B cell (primary cell): ENCODE measurements at regions not wholly inside any gene's neighbourhood (a gene's known extent, or its start where the extent isn't known, plus 50 kb on each side); places are given as distances from the start of the nearest gene placed in this dataset.

ENCODE experiments used
- ATAC-seq: fragments of 200-7000 bp; cut with Tn5 transposase; one replicate; pipeline ENCODE4 v1.10.0; 2021; ENCODE audit warnings: low read depth, mild to moderate bottlenecking, moderate number of reproducible peaks, moderate library complexity
- CTCF ChIA-PET: fragments of 350-600 bp; sonication (Branson Sonifier 250); formaldehyde crosslinking; loops from one replicate; lab custom pipeline; 2021; ENCODE audit warnings: antibody characterized with exemption, inconsistent platforms; lab: Charles Lee
- POLR2A ChIA-PET: fragments of 350-600 bp; sonication (Branson Sonifier 250); formaldehyde crosslinking; loops from one replicate; lab custom pipeline; 2021; ENCODE audit warnings: antibody characterized with exemption; lab: Charles Lee
- DNase-seq: peaks from one replicate; pipeline ENCODE4 v3.0.0; 2013
- H2AFZ ChIP-seq: 2 replicates; pipeline ENCODE4 v1.6.1; 2012; ENCODE audit warnings: mild to moderate bottlenecking, low read depth, low read length; ENCODE audit not compliant: insufficient read depth, poor library complexity, severe bottlenecking
- H3K27ac ChIP-seq, 2 donors: 1 replicate in 1 of 2; 2 replicates in 1 of 2; pipeline ENCODE4 v1.5.1; 2012 to 2013; ENCODE audit warnings: low read length in 2 of 2, mild to moderate bottlenecking in 2 of 2, moderate library complexity in 1 of 2
- H3K27me3 ChIP-seq, 4 experiments: fragments of 200-600 bp in 1 of 4; sonication (generic) in 1 of 4; replicated peaks in 1 of 4; 1 replicate in 2 of 4; 2 replicates in 2 of 4; pipeline versions ENCODE4 v1.6.1 to v1.7.0; 2013 to 2016; ENCODE audit warnings: low read length in 3 of 4, mild to moderate bottlenecking in 2 of 4, mixed read lengths in 1 of 4, moderate library complexity in 1 of 4; ENCODE audit not compliant: insufficient read depth in 4 of 4, control insufficient read depth in 3 of 4; ENCODE audit errors: control extremely low read depth in 1 of 4
- H3K36me3 ChIP-seq, 2 experiments: replicated peaks in 1 of 2; 1 replicate in 1 of 2; 2 replicates in 1 of 2; pipeline versions ENCODE4 v1.6.1 to v1.7.1; 2013; ENCODE audit warnings: low read length in 1 of 2; ENCODE audit not compliant: insufficient read depth in 2 of 2, control insufficient read depth in 1 of 2; ENCODE audit errors: control extremely low read depth in 1 of 2, extremely low read depth in 1 of 2
- H3K4me1 ChIP-seq, 2 donors: fragments of 200-600 bp in 1 of 2; sonication (generic) in 1 of 2; 1 replicate in 1 of 2; 2 replicates in 1 of 2; pipeline versions ENCODE4 v1.5.1 to v1.6.1; 2013 to 2017; ENCODE audit warnings: low read length in 2 of 2; ENCODE audit not compliant: control insufficient read depth in 2 of 2, insufficient read depth in 2 of 2
- H3K4me2 ChIP-seq: replicated peaks from 2 replicates; pipeline ENCODE3; 2012; ENCODE audit warnings: mild to moderate bottlenecking, low read depth, low read length; ENCODE audit not compliant: poor library complexity, severe bottlenecking
- H3K4me3 ChIP-seq, 5 experiments: fragments of 200-600 bp in 1 of 5; sonication (generic) in 1 of 5; 1 replicate in 3 of 5; 2 replicates in 2 of 5; pipeline versions ENCODE4 v1.5.1 to v1.7.0; 2011 to 2016; ENCODE audit warnings: low read length in 4 of 5, mild to moderate bottlenecking in 4 of 5, low read depth in 2 of 5, control low read depth in 1 of 5, moderate library complexity in 1 of 5; ENCODE audit not compliant: insufficient read depth in 1 of 5; ENCODE audit errors: control extremely low read depth in 1 of 5, extremely low read depth in 1 of 5
- H3K79me2 ChIP-seq: fragments of 200-600 bp; sonication (generic); one replicate; pipeline ENCODE4 v1.6.0; 2016; ENCODE audit warnings: low read length; ENCODE audit not compliant: control insufficient read depth, insufficient read depth
- H3K9ac ChIP-seq: fragments of 200-600 bp; sonication (generic); 2 replicates; pipeline ENCODE4 v1.6.1; 2017; ENCODE audit warnings: mild to moderate bottlenecking, low read length, moderate library complexity
- H3K9me3 ChIP-seq, 3 donors: one replicate each; pipeline versions ENCODE4 v1.6.1 to v1.7.1; 2013; ENCODE audit warnings: low read length in 2 of 3; ENCODE audit not compliant: control insufficient read depth in 2 of 3, insufficient read depth in 1 of 3; ENCODE audit errors: control extremely low read depth in 1 of 3
- H4K20me1 ChIP-seq: 2 replicates; pipeline ENCODE4 v1.6.0; 2012; ENCODE audit warnings: mild to moderate bottlenecking, low read length; ENCODE audit not compliant: insufficient read depth, control insufficient read depth, poor library complexity, severe bottlenecking
- H3K27ac Mint-ChIP-seq: one replicate; pipeline ENCODE4 v1.8.0; 2021; ENCODE audit warnings: mixed read lengths
- H3K27me3 Mint-ChIP-seq: one replicate; pipeline ENCODE4 v1.8.0; 2021; ENCODE audit warnings: mixed read lengths
- H3K4me1 Mint-ChIP-seq: one replicate; pipeline ENCODE4 v1.8.0; 2021; ENCODE audit warnings: mixed read lengths
- H3K4me3 Mint-ChIP-seq: one replicate; pipeline ENCODE4 v1.8.0; 2021; ENCODE audit warnings: mixed read lengths
- H3K9me3 Mint-ChIP-seq: one replicate; pipeline ENCODE4 v1.8.0; 2022; ENCODE audit warnings: mixed read lengths; ENCODE audit not compliant: insufficient read depth
- EZH2 ChIP-seq: IDR thresholded peaks from 2 replicates; pipeline ENCODE4 v1.6.1; 2012; ENCODE audit warnings: borderline replicate concordance, low read depth, mild to moderate bottlenecking, moderate library complexity, low read length; ENCODE audit not compliant: insufficient read depth, poor library complexity, severe bottlenecking
- WGBS: methylation state at CpG from one replicate; pipeline ENCODE4 v1.1.5; 2013; ENCODE audit warnings: missing lambda C conversion rate; ENCODE audit not compliant: insufficient coverage; 5-methylcytosine and 5-hydroxymethylcytosine counted together
- intact Hi-C: fragments of 100-400 bp; cut with micrococcal nuclease; formaldehyde crosslinking; loops from one replicate; pipeline ENCODE4 v1.10.0; 2022
- TF ChIP-seq, protein P1 (sequence below): fragments of 200-600 bp; IDR thresholded peaks from one replicate; pipeline ENCODE4 v1.8.0; 2022; ENCODE audit warnings: antibody characterized with exemption, mild to moderate bottlenecking

- H3K27me3 Mint-ChIP-seq, result no peaks in the 10 kb centered on the region
- H3K4me1 Mint-ChIP-seq, result no peaks in the 10 kb centered on the region
- no peak for ATAC-seq
- Histone ChIP-seq H4K20me1 (no peaks in the 10 kb centered on the region), H3K79me2 (no peaks in the 10 kb centered on the region), H3K4me2 (no peak overlapping the region), H3K36me3 (no peaks in the 10 kb centered on the region), H2AFZ (no peak overlapping the region), H3K27ac (no peak overlapping the region), H3K27me3 (no peaks in the 10 kb centered on the region), H3K4me1 (no peaks in the 10 kb centered on the region), H3K9me3 (peaks cover 0 to 6% (median 0%) of the 10 kb centered on the region in 3 donors), H3K9ac (no peak overlapping the region), H3K4me3 (no peak overlapping the region)
- no peak for DNase-seq
- peaks cover 3% of the 10 kb centered on the region for H3K9me3 Mint-ChIP-seq
- TF ChIP-seq, protein P1, sequence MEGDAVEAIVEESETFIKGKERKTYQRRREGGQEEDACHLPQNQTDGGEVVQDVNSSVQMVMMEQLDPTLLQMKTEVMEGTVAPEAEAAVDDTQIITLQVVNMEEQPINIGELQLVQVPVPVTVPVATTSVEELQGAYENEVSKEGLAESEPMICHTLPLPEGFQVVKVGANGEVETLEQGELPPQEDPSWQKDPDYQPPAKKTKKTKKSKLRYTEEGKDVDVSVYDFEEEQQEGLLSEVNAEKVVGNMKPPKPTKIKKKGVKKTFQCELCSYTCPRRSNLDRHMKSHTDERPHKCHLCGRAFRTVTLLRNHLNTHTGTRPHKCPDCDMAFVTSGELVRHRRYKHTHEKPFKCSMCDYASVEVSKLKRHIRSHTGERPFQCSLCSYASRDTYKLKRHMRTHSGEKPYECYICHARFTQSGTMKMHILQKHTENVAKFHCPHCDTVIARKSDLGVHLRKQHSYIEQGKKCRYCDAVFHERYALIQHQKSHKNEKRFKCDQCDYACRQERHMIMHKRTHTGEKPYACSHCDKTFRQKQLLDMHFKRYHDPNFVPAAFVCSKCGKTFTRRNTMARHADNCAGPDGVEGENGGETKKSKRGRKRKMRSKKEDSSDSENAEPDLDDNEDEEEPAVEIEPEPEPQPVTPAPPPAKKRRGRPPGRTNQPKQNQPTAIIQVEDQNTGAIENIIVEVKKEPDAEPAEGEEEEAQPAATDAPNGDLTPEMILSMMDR, result no peak
- TF ChIP-seq EZH2, result no peak
- H3K4me3 Mint-ChIP-seq, result no peak overlapping the region
- ChIA-PET POLR2A (no interaction called here), CTCF (no interaction called here)
- 60% methylated on average over 1 of the region's 3 CpGs for WGBS
- H3K27ac Mint-ChIP-seq, result no peak overlapping the region
- intact Hi-C loops, result no loop called here
These were observed 61.3 kb upstream of the UNC5C start for GRCh38 chr4:95610061-95610569.

- Histone ChIP-seq H3K79me2 (no peaks in the 10 kb centered on the region), H3K4me1 (no peaks in the 10 kb centered on the region), H3K4me3 (no peak overlapping the region), H3K9ac (no peak overlapping the region), H3K27ac (no peak overlapping the region), H4K20me1 (no peaks in the 10 kb centered on the region), H3K4me2 (no peak overlapping the region), H3K36me3 (no peaks in the 10 kb centered on the region), H3K27me3 (no peaks in the 10 kb centered on the region), H2AFZ (no peak overlapping the region), H3K9me3 (peaks cover 0 to 6% (median 0%) of the 10 kb centered on the region in 3 donors)
- Mint-ChIP-seq H3K9me3 (peaks cover 3% of the 10 kb centered on the region), H3K4me3 (no peak overlapping the region), H3K27me3 (no peaks in the 10 kb centered on the region), H3K4me1 (no peaks in the 10 kb centered on the region), H3K27ac (no peak overlapping the region)
- WGBS, result 13% methylated on average over 4 of the region's 7 CpGs
- ChIA-PET POLR2A (no interaction called here), CTCF (no interaction called here)
- no peak for TF ChIP-seq EZH2
- TF ChIP-seq, protein P1, result no peak
- ATAC-seq, result no peak
- no peak for DNase-seq
- intact Hi-C loops, result no loop called here
These were observed 58.0 kb upstream of the UNC5C start for GRCh38 chr4:95606739-95607138.
